ENCODE measurements at regions not wholly inside any gene's neighbourhood (a gene's known extent, or its start where the extent isn't known, plus 50 kb on each side); places are given as distances from the start of the nearest gene placed in this dataset.
A peak's percentile ranks its signal among the peaks of the same experiment; 100 is the strongest.

GRCh38 chr2:147382322-147382948, 462.4 kb upstream of the ACVR2A start:
- Histone ChIP-seq H3K9me3 (ENCODE audit: severe bottlenecking) (no peaks in the 10 kb centered on the region), H3K27me3 (ENCODE audit: insufficient read depth, low read depth, severe bottlenecking) (no peaks in the 10 kb centered on the region), H3K27ac (no peak overlapping the region), H3K4me3 (ENCODE audit: low read depth, low read length) (no peak overlapping the region), H3K36me3 (no peaks in the 10 kb centered on the region)
- peak; percentile 8 for DNase-seq
- TF ChIP-seq CTCF (IDR thresholded peaks at IDR 0.05; ENCODE audit: low read depth, low read length), result no peak

- H3K36me3 ChIP-seq, result no peaks in the 10 kb centered on the region
- no peaks in the 10 kb centered on the region for H3K27me3 ChIP-seq (ENCODE audit: insufficient read depth, low read depth, severe bottlenecking)
- H3K27ac ChIP-seq, result no peak overlapping the region
- TF ChIP-seq CTCF (IDR thresholded peaks at IDR 0.05; ENCODE audit: low read depth, low read length), result no peak
- DNase-seq, result no peak
- no peaks in the 10 kb centered on the region for H3K9me3 ChIP-seq (ENCODE audit: severe bottlenecking)
- no peak overlapping the region for H3K4me3 ChIP-seq (ENCODE audit: low read depth, low read length)
Measured at GRCh38 chr2:147378403-147378802, 466.4 kb upstream of the ACVR2A start.

GRCh38 chr2:147375073-147375472, 469.8 kb upstream of the ACVR2A start:
- H3K27ac ChIP-seq, result no peak overlapping the region
- no peak for DNase-seq
- TF ChIP-seq CTCF (IDR thresholded peaks at IDR 0.05; ENCODE audit: low read depth, low read length), result no peak
- no peaks in the 10 kb centered on the region for H3K9me3 ChIP-seq (ENCODE audit: severe bottlenecking)
- no peaks in the 10 kb centered on the region for H3K27me3 ChIP-seq (ENCODE audit: insufficient read depth, low read depth, severe bottlenecking)
- no peak overlapping the region for H3K4me3 ChIP-seq (ENCODE audit: low read depth, low read length)
- no peaks in the 10 kb centered on the region for H3K36me3 ChIP-seq

- TF ChIP-seq CTCF (IDR thresholded peaks at IDR 0.05; ENCODE audit: low read depth, low read length), result no peak
- Histone ChIP-seq H3K9me3 (ENCODE audit: severe bottlenecking) (no peaks in the 10 kb centered on the region), H3K27ac (no peak overlapping the region), H3K4me3 (ENCODE audit: low read depth, low read length) (no peak overlapping the region), H3K27me3 (ENCODE audit: insufficient read depth, low read depth, severe bottlenecking) (no peaks in the 10 kb centered on the region), H3K36me3 (no peaks in the 10 kb centered on the region)
- no peak for DNase-seq
Measured at GRCh38 chr2:147374423-147374811, 470.4 kb upstream of the ACVR2A start.

GRCh38 chr2:147373800-147374422, 470.9 kb upstream of the ACVR2A start:
- H3K27me3 ChIP-seq (ENCODE audit: insufficient read depth, low read depth, severe bottlenecking), result no peaks in the 10 kb centered on the region
- H3K36me3 ChIP-seq, result no peaks in the 10 kb centered on the region
- H3K4me3 ChIP-seq (ENCODE audit: low read depth, low read length), result no peak overlapping the region
- H3K27ac ChIP-seq, result no peak overlapping the region
- no peak for TF ChIP-seq CTCF (IDR thresholded peaks at IDR 0.05; ENCODE audit: low read depth, low read length)
- H3K9me3 ChIP-seq (ENCODE audit: severe bottlenecking), result no peaks in the 10 kb centered on the region
- no peak for DNase-seq

GRCh38 chr2:147368306-147368705, 476.5 kb upstream of the ACVR2A start:
- H3K27ac ChIP-seq, result no peak overlapping the region
- H3K4me3 ChIP-seq (ENCODE audit: low read depth, low read length), result no peak overlapping the region
- H3K36me3 ChIP-seq, result no peaks in the 10 kb centered on the region
- H3K27me3 ChIP-seq (ENCODE audit: insufficient read depth, low read depth, severe bottlenecking), result no peaks in the 10 kb centered on the region
- no peak for TF ChIP-seq CTCF (IDR thresholded peaks at IDR 0.05; ENCODE audit: low read depth, low read length)
- no peak for DNase-seq
- no peaks in the 10 kb centered on the region for H3K9me3 ChIP-seq (ENCODE audit: severe bottlenecking)

Measured in WERI-Rb-1 (cell line).